Chondrocyte (in vitro differentiated cells): ENCODE measurements at regions not wholly inside any gene's neighbourhood (a gene's known extent, or its start where the extent isn't known, plus 50 kb on each side); places are given as distances from the start of the nearest gene placed in this dataset.

Source experiments
- DNase-seq: peaks from one replicate; pipeline ENCODE4 v3.0.0; 2021; ENCODE audit warnings: mixed read lengths, low spot score
- H3K27ac Mint-ChIP-seq: one replicate; pipeline ENCODE4 v1.8.0; 2021; ENCODE audit warnings: mild to moderate bottlenecking, moderate library complexity, mixed read lengths; ENCODE audit not compliant: unreplicated experiment
- H3K27me3 Mint-ChIP-seq: 2 replicates; pipeline ENCODE4 v1.8.0; 2021; ENCODE audit warnings: low read depth, mixed read lengths
- H3K36me3 Mint-ChIP-seq: 2 replicates; pipeline ENCODE4 v1.8.0; 2021; ENCODE audit warnings: low read depth, mixed read lengths
- H3K4me1 Mint-ChIP-seq: 2 replicates; pipeline ENCODE4 v1.8.0; 2021; ENCODE audit warnings: low read depth, mild to moderate bottlenecking, mixed read lengths
- H3K4me3 Mint-ChIP-seq: one replicate; pipeline ENCODE4 v1.8.0; 2021; ENCODE audit warnings: mild to moderate bottlenecking, moderate library complexity, mixed read lengths; ENCODE audit not compliant: unreplicated experiment
- H3K9me3 Mint-ChIP-seq: 2 replicates; pipeline ENCODE4 v1.8.0; 2021; ENCODE audit warnings: low read depth, mixed read lengths
- CTCF ChIP-seq: fragments of 200-600 bp; sonication (generic); IDR thresholded peaks from 2 replicates; pipeline ENCODE4 v1.5.0; 2021; ENCODE audit warnings: antibody characterized with exemption, mild to moderate bottlenecking, moderate library complexity

GRCh38 chr4:25981749-25982148 lies 67.7 kb downstream of the SMIM20 start:
- DNase-seq, result no peak
- TF ChIP-seq CTCF, result no peak
- Mint-ChIP-seq H3K27me3 (peaks cover 3% of the 10 kb centered on the region), H3K27ac (no peak overlapping the region), H3K36me3 (no peaks in the 10 kb centered on the region), H3K9me3 (no peaks in the 10 kb centered on the region), H3K4me1 (no peaks in the 10 kb centered on the region), H3K4me3 (no peak overlapping the region)

GRCh38 chr4:25982962-25983361 lies 68.9 kb downstream of the SMIM20 start:
- H3K27me3 Mint-ChIP-seq, result peaks cover 3% of the 10 kb centered on the region
- H3K27ac Mint-ChIP-seq, result no peak overlapping the region
- H3K36me3 Mint-ChIP-seq, result no peaks in the 10 kb centered on the region
- DNase-seq, result no peak
- TF ChIP-seq CTCF, result no peak
- peaks cover 3% of the 10 kb centered on the region for H3K4me1 Mint-ChIP-seq
- H3K4me3 Mint-ChIP-seq, result no peak overlapping the region
- no peaks in the 10 kb centered on the region for H3K9me3 Mint-ChIP-seq

- H3K4me3 Mint-ChIP-seq, result no peak overlapping the region
Observed at GRCh38 chr4:25984266-25984665, 70.2 kb downstream of the SMIM20 start.

DNA sequence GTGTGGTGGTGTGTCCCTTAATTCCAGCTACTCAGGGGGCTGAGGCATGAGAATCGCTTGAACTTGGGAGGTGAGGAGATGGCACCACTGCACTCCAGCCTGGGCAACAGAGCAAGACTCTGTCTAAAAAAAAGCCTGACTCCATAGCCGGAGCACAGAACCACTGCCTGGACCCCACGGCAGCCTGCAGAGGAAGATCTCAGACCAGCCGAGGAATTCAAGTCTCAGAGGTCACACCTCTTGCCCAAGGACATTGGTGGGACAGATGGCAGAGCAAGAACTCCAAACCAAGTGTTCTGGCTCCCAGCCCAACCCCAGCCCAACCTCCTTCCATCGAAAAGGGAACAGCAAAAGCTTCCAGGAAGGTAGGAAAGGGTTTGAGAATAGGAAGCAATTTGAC lies 70.8 kb downstream of the SMIM20 start:
- H3K36me3 Mint-ChIP-seq, result no peaks in the 10 kb centered on the region
- H3K4me3 Mint-ChIP-seq, result no peak overlapping the region
- DNase-seq, result no peak
- no peak overlapping the region for H3K27ac Mint-ChIP-seq
- no peak for TF ChIP-seq CTCF
- H3K4me1 Mint-ChIP-seq, result peaks cover 7% of the 10 kb centered on the region
- no peaks in the 10 kb centered on the region for H3K9me3 Mint-ChIP-seq
- peaks cover 3% of the 10 kb centered on the region for H3K27me3 Mint-ChIP-seq

More at GRCh38 chr4:25984266-25984665, 70.2 kb downstream of the SMIM20 start:
- no peak overlapping the region for H3K27ac Mint-ChIP-seq
- DNase-seq, result no peak
- H3K27me3 Mint-ChIP-seq, result peaks cover 3% of the 10 kb centered on the region
- H3K9me3 Mint-ChIP-seq, result no peaks in the 10 kb centered on the region
- H3K4me1 Mint-ChIP-seq, result peaks cover 7% of the 10 kb centered on the region
- no peaks in the 10 kb centered on the region for H3K36me3 Mint-ChIP-seq
- TF ChIP-seq CTCF, result no peak

GRCh38 chr4:25986807-25987206 lies 72.8 kb downstream of the SMIM20 start:
- Mint-ChIP-seq H3K9me3 (no peaks in the 10 kb centered on the region), H3K36me3 (no peaks in the 10 kb centered on the region), H3K4me1 (peaks cover 7% of the 10 kb centered on the region), H3K4me3 (no peak overlapping the region), H3K27me3 (peaks cover 3% of the 10 kb centered on the region), H3K27ac (no peak overlapping the region)
- no peak for DNase-seq
- TF ChIP-seq CTCF, result no peak
